IPS-NIHi11 (cell line): ENCODE measurements at regions not wholly inside any gene's neighbourhood (a gene's known extent, or its start where the extent isn't known, plus 50 kb on each side); places are given as distances from the start of the nearest gene placed in this dataset.

ENCODE experiments used
- DNase-seq: peaks from one replicate; pipeline ENCODE4 v3.0.0; 2012; ENCODE audit warnings: mixed read lengths, low spot score

GRCh38 chr16:27685807-27686206 is 135.9 kb downstream of the KATNIP start:
- no peak for DNase-seq

- no peak for DNase-seq
Observed at GRCh38 chr16:27686926-27687325, 137.0 kb downstream of the KATNIP start.

- DNase-seq: no peak
Observed at GRCh38 chr16:27687605-27688004, 137.7 kb downstream of the KATNIP start.

- DNase-seq: no peak
Observed at GRCh38 chr16:27689711-27690110, 139.8 kb downstream of the KATNIP start.

GRCh38 chr16:27690608-27691007 is 140.7 kb downstream of the KATNIP start:
- peak; percentile 64 for DNase-seq

- DNase-seq: no peak
Observed at GRCh38 chr16:27691721-27692120, 141.8 kb downstream of the KATNIP start.

GRCh38 chr16:27692576-27692975 is 142.6 kb downstream of the KATNIP start:
- no peak for DNase-seq

- DNase-seq: no peak
Observed at GRCh38 chr16:27695161-27695560, 145.2 kb downstream of the KATNIP start.

- peak; percentile 91 for DNase-seq
Observed at GRCh38 chr16:27698266-27698665, 148.3 kb downstream of the KATNIP start.

GRCh38 chr16:27698746-27699145 is 148.8 kb downstream of the KATNIP start:
- DNase-seq: no peak

- no peak for DNase-seq
Observed at GRCh38 chr16:27699540-27699939, 149.6 kb downstream of the KATNIP start.

GRCh38 chr16:27700304-27700995 is 150.5 kb downstream of the KATNIP start:
- DNase-seq: no peak

- no peak for DNase-seq
Observed at GRCh38 chr16:27701381-27701780, 151.4 kb downstream of the KATNIP start.

GRCh38 chr16:27703121-27703520 is 153.2 kb downstream of the KATNIP start:
- DNase-seq: no peak

GRCh38 chr16:27703545-27703944 is 153.6 kb downstream of the KATNIP start:
- DNase-seq: no peak

GRCh38 chr16:27704252-27704651 is 154.3 kb downstream of the KATNIP start:
- no peak for DNase-seq

- DNase-seq: no peak
Observed at GRCh38 chr16:27706156-27706865, 156.4 kb downstream of the KATNIP start.

- DNase-seq: no peak
Observed at GRCh38 chr16:27706866-27707685, 157.1 kb downstream of the KATNIP start.

GRCh38 chr16:27708651-27709050 is 158.7 kb downstream of the KATNIP start:
- DNase-seq: no peak

- DNase-seq: no peak
Observed at GRCh38 chr16:27712251-27712711, 162.3 kb downstream of the KATNIP start.

GRCh38 chr16:27717726-27718125 is 167.8 kb downstream of the KATNIP start:
- DNase-seq: no peak

GRCh38 chr16:27718201-27719105 is 168.5 kb downstream of the KATNIP start:
- DNase-seq: no peak
